Left renal cortex interstitium (tissue), 4 donors: ENCODE measurements at regions not wholly inside any gene's neighbourhood (a gene's known extent, or its start where the extent isn't known, plus 50 kb on each side); places are given as distances from the start of the nearest gene placed in this dataset.

ENCODE experiments used
- DNase-seq, 4 donors: peaks; one replicate each; pipeline ENCODE4 v3.0.0-alpha.2; 2013; ENCODE audit warnings: low read depth in 4 of 4, low spot score in 2 of 4, missing footprints in 1 of 4

GRCh38 chr7:33661430-33662160 is 243.7 kb upstream of the BMPER start:
- no peak for DNase-seq

GRCh38 chr7:33666531-33666930 is 238.8 kb upstream of the BMPER start:
- no peak for DNase-seq

- no peak for DNase-seq
These were observed 238.1 kb upstream of the BMPER start for GRCh38 chr7:33667196-33667595.

- DNase-seq: peak in 3 of 4 donors; percentile 20 to 60 (median 51)
These were observed 236.1 kb upstream of the BMPER start for GRCh38 chr7:33669251-33669670.

- peak in 2 of 4 donors; percentile 30 to 41 for DNase-seq
These were observed 233.6 kb upstream of the BMPER start for GRCh38 chr7:33671531-33672262.

GRCh38 chr7:33673029-33673700 is 232.2 kb upstream of the BMPER start:
- no peak for DNase-seq

- DNase-seq: no peak
These were observed 230.4 kb upstream of the BMPER start for GRCh38 chr7:33674804-33675411.

- no peak for DNase-seq
These were observed 227.8 kb upstream of the BMPER start for GRCh38 chr7:33677556-33677955.

GRCh38 chr7:33678569-33679335 is 226.6 kb upstream of the BMPER start:
- DNase-seq: no peak

GRCh38 chr7:33680682-33681081 is 224.7 kb upstream of the BMPER start:
- DNase-seq: no peak

- no peak for DNase-seq
These were observed 219.8 kb upstream of the BMPER start for GRCh38 chr7:33685503-33685902.

- DNase-seq: no peak
These were observed 219.2 kb upstream of the BMPER start for GRCh38 chr7:33685981-33686683.

- DNase-seq: no peak
These were observed 217.7 kb upstream of the BMPER start for GRCh38 chr7:33687625-33688024.

- no peak for DNase-seq
These were observed 214.2 kb upstream of the BMPER start for GRCh38 chr7:33691180-33691579.

- DNase-seq: no peak
These were observed 212.4 kb upstream of the BMPER start for GRCh38 chr7:33692956-33693355.

GRCh38 chr7:33694006-33694405 is 211.3 kb upstream of the BMPER start:
- no peak for DNase-seq

- DNase-seq: no peak
These were observed 207.7 kb upstream of the BMPER start for GRCh38 chr7:33697616-33698015.

GRCh38 chr7:33698041-33698440 is 207.3 kb upstream of the BMPER start:
- no peak for DNase-seq

- DNase-seq: peak in 1 of 4 donors; percentile 59
These were observed 206.6 kb upstream of the BMPER start for GRCh38 chr7:33698692-33699128.
